ENCODE measurements at regions not wholly inside any gene's neighbourhood (a gene's known extent, or its start where the extent isn't known, plus 50 kb on each side); places are given as distances from the start of the nearest gene placed in this dataset.

DNA sequence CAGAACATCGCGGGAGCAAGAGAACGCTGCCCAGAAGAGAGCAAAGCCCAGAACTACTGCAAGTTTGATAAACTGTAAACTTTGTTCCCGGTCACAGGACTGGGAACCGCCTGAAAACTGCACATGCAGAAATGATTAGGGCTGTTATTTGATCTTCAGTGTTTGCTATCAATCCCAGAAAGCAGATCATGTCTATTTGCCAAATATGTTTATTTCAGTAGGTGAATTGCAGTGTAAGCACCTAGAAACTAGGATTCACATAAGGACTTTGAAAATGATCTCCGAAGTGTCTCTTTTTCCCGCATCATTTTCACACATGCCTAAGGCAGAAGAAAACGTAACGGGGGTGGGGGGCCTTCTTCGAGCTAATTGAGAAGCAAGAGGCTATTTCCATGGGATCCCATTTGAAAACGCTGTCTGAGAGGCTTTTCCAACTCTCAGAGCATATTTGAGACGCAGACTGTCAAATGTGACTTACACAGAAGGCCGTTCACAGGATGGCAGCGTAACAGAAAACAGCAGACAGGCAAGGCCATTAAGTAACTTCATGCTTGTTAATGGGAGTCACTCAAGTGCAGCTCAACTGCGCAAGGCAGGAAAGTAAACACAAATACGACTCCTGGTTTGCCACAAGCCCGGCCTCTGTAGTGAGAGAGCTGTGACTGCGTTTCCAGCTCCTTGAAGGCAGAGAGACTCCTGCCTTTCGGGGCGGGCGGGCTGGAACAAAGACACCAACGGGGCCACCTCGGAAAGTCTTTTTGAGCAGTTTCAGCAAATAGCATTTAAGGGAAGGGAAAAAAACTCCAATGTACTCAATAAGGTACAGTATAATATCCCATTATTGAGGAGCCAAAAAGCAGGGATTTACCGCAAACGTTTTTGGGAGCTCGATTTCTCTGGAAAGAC is 144.7 kb upstream of the ZNF217 start:
- no peak for TF ChIP-seq CTCF (IDR thresholded peaks at IDR 0.05; ENCODE audit: unreplicated experiment)
- DNase-seq, result peak; percentile 88
- TSS peak; percentile 65 for BruUV-seq (replicated peaks)
- intact Hi-C loops (cut with micrococcal nuclease; ENCODE audit: unreplicated experiment), result loop anchor here (1.0 to 2.0 kb wide), 5 partner anchors 49 to 159 kb away; no protein-coding TSS in a partner anchor
- CTCF ChIA-PET, result interaction anchor here (0.5 to 2.7 kb wide), 22 partner anchors 10 to 203 kb away, joined by 3 to 15 read pairs (median 6); no protein-coding TSS in a partner anchor
- Mint-ChIP-seq H3K27ac (ENCODE audit: unreplicated experiment) (peak overlapping the region; percentile 98), H3K27me3 (ENCODE audit: unreplicated experiment) (no peaks in the 10 kb centered on the region), H3K9me3 (ENCODE audit: low read depth, unreplicated experiment) (no peaks in the 10 kb centered on the region), H3K36me3 (ENCODE audit: insufficient read depth, unreplicated experiment) (peaks cover 50% of the 10 kb centered on the region), H3K4me3 (ENCODE audit: low read depth, unreplicated experiment) (peak overlapping the region; percentile 77), H3K4me1 (ENCODE audit: low read depth, unreplicated experiment) (peaks cover 73% of the 10 kb centered on the region)

DNA sequence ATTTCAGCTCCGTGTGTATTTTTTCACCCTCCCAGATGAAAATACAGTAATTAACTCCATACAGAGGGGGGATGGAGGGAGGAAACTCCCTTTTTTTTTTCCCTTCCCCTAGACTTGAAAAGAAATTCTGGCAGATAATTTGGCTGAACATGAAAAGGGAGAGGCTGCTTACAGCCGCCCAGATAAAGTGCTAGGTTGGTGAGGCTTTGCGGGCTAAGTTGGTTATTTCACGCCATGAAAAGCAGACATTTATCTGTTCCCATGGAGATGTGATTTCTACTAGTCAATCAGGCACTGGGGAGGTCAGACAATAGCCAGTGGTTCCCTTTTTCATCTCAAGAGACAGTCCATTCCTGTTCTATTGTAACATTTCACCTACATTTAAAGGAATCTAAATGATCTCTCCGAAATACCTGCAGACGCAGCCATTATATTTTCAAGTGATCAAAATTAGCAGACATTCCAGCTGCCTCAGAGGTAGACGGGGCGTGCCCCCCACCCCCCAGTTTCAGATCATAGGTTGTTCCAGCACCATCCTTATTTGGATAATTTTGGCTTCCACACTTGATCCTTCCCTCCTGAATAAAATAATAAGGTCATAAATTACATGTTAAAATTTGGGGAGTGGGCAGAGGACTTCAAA is 143.9 kb upstream of the ZNF217 start:
- intact Hi-C loops (cut with micrococcal nuclease; ENCODE audit: unreplicated experiment), result loop anchor here (1.0 to 2.0 kb wide), 9 partner anchors 49 to 177 kb away; no protein-coding TSS in a partner anchor
- peak; percentile 24 for DNase-seq
- no peak for TF ChIP-seq CTCF (IDR thresholded peaks at IDR 0.05; ENCODE audit: unreplicated experiment)
- H3K4me3 Mint-ChIP-seq (ENCODE audit: low read depth, unreplicated experiment), result peak overlapping the region; percentile 77
- H3K9me3 Mint-ChIP-seq (ENCODE audit: low read depth, unreplicated experiment), result peaks cover 4% of the 10 kb centered on the region
- H3K27ac Mint-ChIP-seq (ENCODE audit: unreplicated experiment), result peak overlapping the region; percentile 98
- H3K27me3 Mint-ChIP-seq (ENCODE audit: unreplicated experiment), result no peaks in the 10 kb centered on the region
- CTCF ChIA-PET, result interaction anchor here (0.7 to 2.7 kb wide), 14 partner anchors 16 to 178 kb away, joined by 3 to 18 read pairs (median 8); no protein-coding TSS in a partner anchor
- H3K36me3 Mint-ChIP-seq (ENCODE audit: insufficient read depth, unreplicated experiment), result peaks cover 50% of the 10 kb centered on the region
- BruUV-seq (replicated peaks), result no TSS peak
- peaks cover 73% of the 10 kb centered on the region for H3K4me1 Mint-ChIP-seq (ENCODE audit: low read depth, unreplicated experiment)

DNA sequence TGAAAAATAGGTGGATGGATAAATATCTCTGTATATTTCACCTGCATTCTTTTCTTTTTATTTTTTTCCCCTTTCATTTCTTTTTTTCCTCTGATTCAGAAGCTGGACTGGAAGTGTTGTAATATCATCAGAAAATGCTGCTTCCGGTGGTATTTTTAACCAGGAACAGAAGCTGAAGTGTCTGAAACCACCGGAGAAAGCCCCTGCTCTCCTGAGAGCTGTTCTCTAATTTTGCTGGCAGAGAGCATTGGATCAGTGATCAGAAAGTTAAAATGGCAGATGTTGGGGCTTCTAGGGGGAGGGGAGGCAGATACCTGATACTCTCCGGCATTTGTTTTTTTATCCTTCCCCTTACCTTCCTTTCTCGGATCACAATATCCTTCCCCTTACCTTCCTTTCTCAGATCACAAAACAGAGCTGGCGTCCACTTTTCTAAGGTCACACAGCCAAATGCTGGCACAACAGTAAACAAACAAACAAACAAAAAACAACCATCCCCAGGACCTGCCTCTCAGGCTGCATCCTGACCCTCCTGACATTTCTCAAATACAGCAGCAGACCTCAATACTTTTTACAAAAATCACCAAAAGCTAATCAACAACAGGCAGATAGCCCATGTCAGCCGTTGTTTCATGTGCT is 143.2 kb upstream of the ZNF217 start:
- Mint-ChIP-seq H3K27me3 (ENCODE audit: unreplicated experiment) (no peaks in the 10 kb centered on the region), H3K36me3 (ENCODE audit: insufficient read depth, unreplicated experiment) (peaks cover 50% of the 10 kb centered on the region), H3K27ac (ENCODE audit: unreplicated experiment) (peak overlapping the region; percentile 98), H3K4me1 (ENCODE audit: low read depth, unreplicated experiment) (peaks cover 73% of the 10 kb centered on the region), H3K9me3 (ENCODE audit: low read depth, unreplicated experiment) (peaks cover 4% of the 10 kb centered on the region), H3K4me3 (ENCODE audit: low read depth, unreplicated experiment) (peak overlapping the region; percentile 77)
- TF ChIP-seq CTCF (IDR thresholded peaks at IDR 0.05; ENCODE audit: unreplicated experiment), result no peak
- BruUV-seq (replicated peaks), result no TSS peak
- CTCF ChIA-PET, result interaction anchor here (0.7 to 2.5 kb wide), 15 partner anchors 17 to 203 kb away, joined by 3 to 18 read pairs (median 8); no protein-coding TSS in a partner anchor
- intact Hi-C loops (cut with micrococcal nuclease; ENCODE audit: unreplicated experiment), result loop anchor here (1.0 to 2.0 kb wide), 5 partner anchors 60 to 178 kb away; no protein-coding TSS in a partner anchor
- DNase-seq, result peak; percentile 45

Data from Calu3 (cell line).